ENCODE measurements at regions not wholly inside any gene's neighbourhood (a gene's known extent, or its start where the extent isn't known, plus 50 kb on each side); places are given as distances from the start of the nearest gene placed in this dataset.

DNA sequence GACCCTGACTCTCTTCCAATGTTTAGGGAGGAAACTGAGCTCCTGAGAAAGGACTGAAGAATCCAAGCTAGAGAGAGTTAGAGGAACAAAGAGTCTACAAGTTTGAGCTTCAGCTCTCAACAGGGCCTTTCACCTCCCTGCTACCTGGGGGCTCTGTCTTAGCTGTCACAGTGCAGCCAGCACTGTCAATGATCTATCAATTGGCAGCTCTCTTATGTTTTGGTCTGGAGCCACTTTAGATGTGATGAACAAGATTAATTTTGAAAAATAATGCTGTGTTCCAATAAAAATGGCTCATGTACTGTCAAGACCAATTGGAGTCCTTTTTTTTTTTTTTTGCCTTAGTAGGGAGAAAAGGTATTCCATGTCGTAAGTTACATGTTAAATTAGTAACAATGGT, 215.8 kb upstream of the TRIB2 start:
- Histone ChIP-seq H3K4me3 (ENCODE audit: control insufficient read depth in 2 of 3, extremely low read depth in 1 of 3, insufficient read depth in 2 of 3, low read depth in 1 of 3, low read length in 3 of 3) (no peak overlapping the region), H3K27ac (ENCODE audit: control insufficient read depth, insufficient read depth, low read length) (no peak overlapping the region), H3K9me3 (ENCODE audit: control insufficient read depth, low read depth, low read length) (no peaks in the 10 kb centered on the region), H3K36me3 (ENCODE audit: control insufficient read depth in 2 of 2, extremely low read depth in 1 of 2, insufficient read depth in 2 of 2, low read length in 2 of 2) (no peaks in the 10 kb centered on the region), H3K4me2 (ENCODE audit: control insufficient read depth, extremely low read depth, insufficient read depth, low read depth, low read length) (no peak overlapping the region), H3K27me3 (ENCODE audit: control insufficient read depth, extremely low read depth, insufficient read depth, low read length) (peaks cover 5% of the 10 kb centered on the region), H4K20me1 (ENCODE audit: control insufficient read depth, extremely low read depth, insufficient read depth, low read length) (no peaks in the 10 kb centered on the region), H3K79me2 (ENCODE audit: control insufficient read depth, insufficient read depth, low read length) (no peaks in the 10 kb centered on the region), H2AFZ (ENCODE audit: control insufficient read depth, low read length) (no peak overlapping the region), H3K9ac (ENCODE audit: control insufficient read depth, extremely low read depth, insufficient read depth, low read length) (no peak overlapping the region), H3K9me1 (ENCODE audit: control insufficient read depth, extremely low read depth, insufficient read depth, low read length) (no peaks in the 10 kb centered on the region), H3K4me1 (ENCODE audit: control insufficient read depth, extremely low read depth, insufficient read depth, low read length) (peaks cover 8% of the 10 kb centered on the region)
- dilution Hi-C loops (cut with MboI; ENCODE audit: extremely low pct_ligation_motif_present, low sequenced_read_pairs): no loop called here
- no peak for FAIRE-seq
- DNase-seq (ENCODE audit: low read depth, low spot score): no peak
- TF ChIP-seq CTCF (optimal IDR thresholded peaks at IDR 0.05 in 1 of 3, IDR thresholded peaks at IDR 0.05 in 1 of 3, conservative IDR thresholded peaks at IDR 0.05 in 1 of 3; ENCODE audit: extremely low read depth in 1 of 3, insufficient read depth in 2 of 3, low read length in 3 of 3): no peak
- no peak for TF ChIP-seq EZH2 (IDR thresholded peaks at IDR 0.05; ENCODE audit: low read length)

DNA sequence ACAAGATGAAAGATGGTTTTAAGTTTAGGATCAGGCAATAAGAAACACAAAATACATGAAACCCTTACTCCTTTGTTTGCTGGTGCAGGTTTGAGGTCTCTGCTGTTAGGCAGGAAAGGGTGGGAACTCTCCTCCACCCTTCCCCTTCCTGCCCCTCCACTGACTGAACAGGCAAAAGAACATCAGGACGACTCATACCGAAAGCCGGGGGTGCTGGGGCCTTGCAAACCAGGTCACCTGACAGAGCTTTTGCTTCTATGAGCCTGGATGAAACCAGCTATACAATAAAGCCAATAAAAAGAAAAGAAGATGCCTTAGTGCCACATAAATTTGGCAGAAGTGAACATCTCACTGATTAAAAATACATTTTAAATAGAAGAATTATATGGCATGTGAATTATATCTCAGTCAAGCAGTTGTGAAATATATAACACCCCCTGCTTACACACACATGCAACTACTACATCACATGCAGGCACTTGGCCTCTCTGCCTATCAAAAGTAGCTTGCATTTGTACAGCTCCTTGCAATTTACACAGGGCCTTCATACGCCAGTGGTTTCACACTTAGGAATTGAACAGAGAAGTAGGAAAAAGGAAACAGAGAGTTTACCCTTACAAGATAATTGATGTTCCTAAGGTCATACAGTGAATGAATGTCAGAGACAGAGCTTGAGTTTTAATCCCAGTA, 215.1 kb upstream of the TRIB2 start:
- H3K4me2 ChIP-seq (ENCODE audit: control insufficient read depth, extremely low read depth, insufficient read depth, low read depth, low read length): no peak overlapping the region
- H3K9me1 ChIP-seq (ENCODE audit: control insufficient read depth, extremely low read depth, insufficient read depth, low read length): no peaks in the 10 kb centered on the region
- FAIRE-seq (no peak), DNase-seq (ENCODE audit: low read depth, low spot score) (no peak)
- peaks cover 8% of the 10 kb centered on the region for H3K4me1 ChIP-seq (ENCODE audit: control insufficient read depth, extremely low read depth, insufficient read depth, low read length)
- H3K79me2 ChIP-seq (ENCODE audit: control insufficient read depth, insufficient read depth, low read length): no peaks in the 10 kb centered on the region
- H3K27ac ChIP-seq (ENCODE audit: control insufficient read depth, insufficient read depth, low read length): no peak overlapping the region
- H3K27me3 ChIP-seq (ENCODE audit: control insufficient read depth, extremely low read depth, insufficient read depth, low read length): peaks cover 5% of the 10 kb centered on the region
- no peak overlapping the region for H3K9ac ChIP-seq (ENCODE audit: control insufficient read depth, extremely low read depth, insufficient read depth, low read length)
- H3K4me3 ChIP-seq (ENCODE audit: control insufficient read depth in 2 of 3, extremely low read depth in 1 of 3, insufficient read depth in 2 of 3, low read depth in 1 of 3, low read length in 3 of 3): no peak overlapping the region
- no peak for TF ChIP-seq EZH2 (IDR thresholded peaks at IDR 0.05; ENCODE audit: low read length)
- TF ChIP-seq CTCF (optimal IDR thresholded peaks at IDR 0.05 in 1 of 3, IDR thresholded peaks at IDR 0.05 in 1 of 3, conservative IDR thresholded peaks at IDR 0.05 in 1 of 3; ENCODE audit: extremely low read depth in 1 of 3, insufficient read depth in 2 of 3, low read length in 3 of 3): no peak
- no peaks in the 10 kb centered on the region for H3K36me3 ChIP-seq (ENCODE audit: control insufficient read depth in 2 of 2, extremely low read depth in 1 of 2, insufficient read depth in 2 of 2, low read length in 2 of 2)
- H2AFZ ChIP-seq (ENCODE audit: control insufficient read depth, low read length): no peak overlapping the region
- H3K9me3 ChIP-seq (ENCODE audit: control insufficient read depth, low read depth, low read length): no peaks in the 10 kb centered on the region
- no peaks in the 10 kb centered on the region for H4K20me1 ChIP-seq (ENCODE audit: control insufficient read depth, extremely low read depth, insufficient read depth, low read length)
- dilution Hi-C loops (cut with MboI; ENCODE audit: extremely low pct_ligation_motif_present, low sequenced_read_pairs): no loop called here
